DMS153 treated with DMSO at 0.1 percent for 48 hours (cell line): ENCODE measurements at regions not wholly inside any gene's neighbourhood (a gene's known extent, or its start where the extent isn't known, plus 50 kb on each side); places are given as distances from the start of the nearest gene placed in this dataset.

Source experiments
- DNase-seq: peaks from one replicate; lab custom pipeline; 2025; ENCODE audit not compliant: unreplicated experiment; lab: John Stamatoyannopoulos, UW

GRCh38 chr5:172588380-172588779 is 52.7 kb upstream of the NEURL1B start:
- no peak for DNase-seq

- no peak for DNase-seq
These were observed 54.0 kb upstream of the NEURL1B start for GRCh38 chr5:172587061-172587405.

GRCh38 chr5:172586125-172587060 is 54.7 kb upstream of the NEURL1B start:
- DNase-seq, result no peak

GRCh38 chr5:172585114-172585513 is 55.9 kb upstream of the NEURL1B start:
- DNase-seq, result no peak

GRCh38 chr5:172584638-172585037 is 56.4 kb upstream of the NEURL1B start:
- no peak for DNase-seq

- DNase-seq, result no peak
These were observed 57.0 kb upstream of the NEURL1B start for GRCh38 chr5:172583931-172584511.

- DNase-seq, result no peak
These were observed 58.1 kb upstream of the NEURL1B start for GRCh38 chr5:172582940-172583339.

GRCh38 chr5:172581315-172581714 is 59.7 kb upstream of the NEURL1B start:
- DNase-seq, result no peak

GRCh38 chr5:172579403-172579990 is 61.6 kb upstream of the NEURL1B start:
- DNase-seq, result no peak

GRCh38 chr5:172577267-172577909 is 63.7 kb upstream of the NEURL1B start:
- DNase-seq, result no peak

- no peak for DNase-seq
These were observed 65.1 kb upstream of the NEURL1B start for GRCh38 chr5:172575816-172576545.

GRCh38 chr5:172575416-172575815 is 65.6 kb upstream of the NEURL1B start:
- DNase-seq, result no peak

GRCh38 chr5:172574871-172575223 is 66.2 kb upstream of the NEURL1B start:
- no peak for DNase-seq

GRCh38 chr5:172573986-172574870 is 66.8 kb upstream of the NEURL1B start:
- DNase-seq, result no peak

GRCh38 chr5:172573120-172573882 is 67.8 kb upstream of the NEURL1B start:
- no peak for DNase-seq

GRCh38 chr5:172572440-172572839 is 68.6 kb upstream of the NEURL1B start:
- DNase-seq, result no peak

- no peak for DNase-seq
These were observed 69.2 kb upstream of the NEURL1B start for GRCh38 chr5:172571892-172572291.

GRCh38 chr5:172571413-172571812 is 69.7 kb upstream of the NEURL1B start:
- no peak for DNase-seq

- no peak for DNase-seq
These were observed 70.3 kb upstream of the NEURL1B start for GRCh38 chr5:172570594-172571334.
